Esophagus muscularis mucosa (tissue), 3 donors: ENCODE measurements at regions not wholly inside any gene's neighbourhood (a gene's known extent, or its start where the extent isn't known, plus 50 kb on each side); places are given as distances from the start of the nearest gene placed in this dataset.
"Not testable (repeated sequence)": the region's sequence is repeated elsewhere in the genome, so short reads cannot be mapped to it uniquely, and the experiment has no call there.

Source experiments
- CTCF ChIP-seq, 3 experiments: fragments of 200-600 bp in 2 of 3; fragments of 450-650 bp in 1 of 3; sonication (generic) in 2 of 3; IDR thresholded peaks; one replicate each; pipeline ENCODE4 v1.5.1; 2017 to 2019; ENCODE audit warnings: antibody characterized with exemption in 3 of 3, mild to moderate bottlenecking in 2 of 3, moderate library complexity in 1 of 3
- POLR2A ChIP-seq: fragments of 450-650 bp; IDR thresholded peaks from one replicate; pipeline ENCODE4 v1.6.1; 2017; ENCODE audit warnings: antibody characterized with exemption, moderate library complexity, mild to moderate bottlenecking, low read depth

- not testable (repeated sequence) for TF ChIP-seq POLR2A; CTCF (IDR thresholded peaks at IDR 0.05)
Observed at GRCh38 chr6:73972518-73972917, 276.5 kb downstream of the CD109 start.
